ENCODE measurements at regions not wholly inside any gene's neighbourhood (a gene's known extent, or its start where the extent isn't known, plus 50 kb on each side); places are given as distances from the start of the nearest gene placed in this dataset.

DNA sequence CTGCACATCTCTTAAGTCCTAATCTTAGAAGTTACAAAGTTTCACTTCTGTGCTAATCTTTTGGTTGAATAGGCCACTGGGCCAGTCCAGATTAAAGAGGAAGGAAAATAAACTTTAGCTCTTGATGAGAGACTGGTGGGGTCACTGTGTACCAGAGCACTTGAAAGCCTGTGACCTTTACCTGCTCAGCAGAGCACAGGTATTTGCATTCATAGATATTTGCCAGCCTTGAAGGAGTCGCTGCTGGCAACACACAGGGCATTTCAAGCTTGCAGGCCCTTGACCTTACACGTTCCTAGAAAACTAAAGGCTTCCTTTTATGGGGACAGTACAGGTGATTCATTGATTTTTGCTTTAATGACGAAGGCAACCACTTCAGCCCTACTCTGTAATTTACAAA lies 108.4 kb upstream of the SLC22A23 start:
- TF ChIP-seq, protein P1, sequence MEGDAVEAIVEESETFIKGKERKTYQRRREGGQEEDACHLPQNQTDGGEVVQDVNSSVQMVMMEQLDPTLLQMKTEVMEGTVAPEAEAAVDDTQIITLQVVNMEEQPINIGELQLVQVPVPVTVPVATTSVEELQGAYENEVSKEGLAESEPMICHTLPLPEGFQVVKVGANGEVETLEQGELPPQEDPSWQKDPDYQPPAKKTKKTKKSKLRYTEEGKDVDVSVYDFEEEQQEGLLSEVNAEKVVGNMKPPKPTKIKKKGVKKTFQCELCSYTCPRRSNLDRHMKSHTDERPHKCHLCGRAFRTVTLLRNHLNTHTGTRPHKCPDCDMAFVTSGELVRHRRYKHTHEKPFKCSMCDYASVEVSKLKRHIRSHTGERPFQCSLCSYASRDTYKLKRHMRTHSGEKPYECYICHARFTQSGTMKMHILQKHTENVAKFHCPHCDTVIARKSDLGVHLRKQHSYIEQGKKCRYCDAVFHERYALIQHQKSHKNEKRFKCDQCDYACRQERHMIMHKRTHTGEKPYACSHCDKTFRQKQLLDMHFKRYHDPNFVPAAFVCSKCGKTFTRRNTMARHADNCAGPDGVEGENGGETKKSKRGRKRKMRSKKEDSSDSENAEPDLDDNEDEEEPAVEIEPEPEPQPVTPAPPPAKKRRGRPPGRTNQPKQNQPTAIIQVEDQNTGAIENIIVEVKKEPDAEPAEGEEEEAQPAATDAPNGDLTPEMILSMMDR (IDR thresholded peaks at IDR 0.05), result no peak
- TF ChIP-seq EHMT2 (IDR thresholded peaks at IDR 0.05; ENCODE audit: low read depth) (no peak), CBX2 (IDR thresholded peaks at IDR 0.05; ENCODE audit: borderline replicate concordance, low read depth) (no peak), JUN (IDR thresholded peaks at IDR 0.05) (no peak), SMC3 (IDR thresholded peaks at IDR 0.05) (no peak), CEBPB (IDR thresholded peaks at IDR 0.05) (no peak), HDAC2 (IDR thresholded peaks at IDR 0.05) (no peak), POLR2A (IDR thresholded peaks at IDR 0.05; ENCODE audit: low read length) (no peak), ESRRA (IDR thresholded peaks at IDR 0.05; ENCODE audit: borderline replicate concordance, low read length) (no peak), RAD21 (conservative IDR thresholded peaks at IDR 0.05 in 1 of 2, IDR thresholded peaks at IDR 0.05 in 1 of 2) (no peak)
- TF ChIP-seq, protein P2, sequence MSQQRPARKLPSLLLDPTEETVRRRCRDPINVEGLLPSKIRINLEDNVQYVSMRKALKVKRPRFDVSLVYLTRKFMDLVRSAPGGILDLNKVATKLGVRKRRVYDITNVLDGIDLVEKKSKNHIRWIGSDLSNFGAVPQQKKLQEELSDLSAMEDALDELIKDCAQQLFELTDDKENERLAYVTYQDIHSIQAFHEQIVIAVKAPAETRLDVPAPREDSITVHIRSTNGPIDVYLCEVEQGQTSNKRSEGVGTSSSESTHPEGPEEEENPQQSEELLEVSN (IDR thresholded peaks at IDR 0.05; ENCODE audit: borderline replicate concordance, low read depth), result no peak
